K562 (cell line): ENCODE measurements at regions not wholly inside any gene's neighbourhood (a gene's known extent, or its start where the extent isn't known, plus 50 kb on each side); places are given as distances from the start of the nearest gene placed in this dataset.

ENCODE experiments used
- CTCF ChIP-seq, 3 experiments: IDR thresholded peaks in 2 of 3; conservative IDR thresholded peaks in 1 of 3; 2 replicates each; pipeline ENCODE4 v1.5.1; 2011 to 2012; ENCODE audit warnings: low read length in 3 of 3, mild to moderate bottlenecking in 3 of 3, control low read depth in 2 of 3, improper control_type of control experiment in 1 of 3, inconsistent platforms in 1 of 3, low read depth in 1 of 3, mixed read lengths in 1 of 3, moderate library complexity in 1 of 3; ENCODE audit not compliant: insufficient read depth in 2 of 3
- SIRT6 ChIP-seq: IDR thresholded peaks from one replicate; pipeline ENCODE4 v1.6.1; 2012; ENCODE audit warnings: low read depth, mild to moderate bottlenecking, control low read depth, inconsistent platforms, low read length, moderate library complexity
- ZFP36 ChIP-seq: fragments of 150-350 bp; IDR thresholded peaks from 2 replicates; pipeline ENCODE4 v1.6.1; 2018; ENCODE audit warnings: low read length, low read depth; ENCODE audit not compliant: partially characterized antibody
- ZKSCAN8 ChIP-seq: fragments of 200-800 bp; sonication (Bioruptor generic); IDR thresholded peaks from 2 replicates; pipeline ENCODE4 v1.6.1; 2016; ENCODE audit warnings: missing genetic modification characterization, missing compliant biosample characterization
- ZNF277 ChIP-seq: fragments of 250-450 bp; sonication (Bioruptor Pico); IDR thresholded peaks from 2 replicates; pipeline ENCODE4 v1.8.0; 2022; ENCODE audit warnings: inconsistent platforms, mild to moderate bottlenecking, moderate library complexity, borderline replicate concordance
- ZNF324 ChIP-seq: fragments of 250-450 bp; sonication (Bioruptor Pico); IDR thresholded peaks from 2 replicates; pipeline ENCODE4 v1.4.0; 2020; ENCODE audit warnings: mild to moderate bottlenecking

- TF ChIP-seq ZNF277 (CRISPR knock-in tag) (no peak), CTCF (IDR thresholded peaks at IDR 0.05 in 2 of 3, conservative IDR thresholded peaks at IDR 0.05 in 1 of 3; ENCODE audit: insufficient read depth in 2 of 3, low read depth in 1 of 3, low read length in 3 of 3) (no peak), SIRT6 (no peak), ZKSCAN8 (CRISPR knock-in tag) (no peak), ZNF324 (CRISPR knock-in tag) (no peak), ZFP36 (no peak)
Measured at GRCh38 chr7:118013252-118014010, 140.2 kb upstream of the CTTNBP2 start.
